K562 (cell line): ENCODE measurements at regions not wholly inside any gene's neighbourhood (a gene's known extent, or its start where the extent isn't known, plus 50 kb on each side); places are given as distances from the start of the nearest gene placed in this dataset.
A peak's percentile ranks its signal among the peaks of the same experiment; 100 is the strongest.

ENCODE experiments used
- DPF2 ChIP-seq: fragments of 450-650 bp; IDR thresholded peaks from 2 replicates; pipeline ENCODE4 v1.6.1; 2016
- GABPA ChIP-seq: fragments of 200-800 bp; sonication (Bioruptor generic); conservative IDR thresholded peaks from 2 replicates; pipeline ENCODE4 v1.6.1; 2016; ENCODE audit warnings: low read depth, missing genetic modification characterization, missing compliant biosample characterization
- MXI1 ChIP-seq: IDR thresholded peaks from 2 replicates; pipeline ENCODE4 v1.6.1; 2011; ENCODE audit warnings: low read depth, mild to moderate bottlenecking, improper control_type of control experiment, low read length
- NFIC ChIP-seq: fragments of 450-650 bp; IDR thresholded peaks from 2 replicates; pipeline ENCODE4 v1.6.1; 2017; ENCODE audit warnings: mild to moderate bottlenecking, inconsistent platforms
- POLR3G ChIP-seq: IDR thresholded peaks from 2 replicates; pipeline ENCODE4 v1.6.1; 2011; ENCODE audit not compliant: insufficient read length, insufficient replicate concordance; ENCODE audit errors: extremely low read depth
- RCOR1 ChIP-seq, 2 experiments: IDR thresholded peaks; 2 replicates each; pipeline ENCODE4 v1.6.1; 2012; ENCODE audit warnings: low read depth in 2 of 2, low read length in 2 of 2, borderline replicate concordance in 1 of 2, improper control_type of control experiment in 1 of 2
- SMC3 ChIP-seq: conservative IDR thresholded peaks from 2 replicates; pipeline ENCODE4 v1.6.1; 2011; ENCODE audit warnings: low read depth, low read length, improper control_type of control experiment; ENCODE audit not compliant: insufficient read depth
- TF ChIP-seq, protein P1 (sequence below), 2 experiments: IDR thresholded peaks in 1 of 2; conservative IDR thresholded peaks in 1 of 2; 2 replicates each; pipeline ENCODE4 v1.6.1; 2016; ENCODE audit warnings: low read depth in 2 of 2, mild to moderate bottlenecking in 1 of 2, missing compliant biosample characterization in 1 of 2, missing genetic modification characterization in 1 of 2, moderate library complexity in 1 of 2
- TF ChIP-seq, protein P2 (sequence below), 2 experiments: fragments of 450-650 bp in 1 of 2; sonication (generic) in 1 of 2; formaldehyde crosslinking; conservative IDR thresholded peaks; 2 replicates each; pipeline versions ENCODE4 v1.4.0 to v1.8.1; 2020 to 2022; ENCODE audit warnings: mild to moderate bottlenecking in 1 of 2, missing genetic modification reagents in 1 of 2
- TF ChIP-seq, protein P3 (sequence below), 3 experiments: IDR thresholded peaks in 2 of 3; conservative IDR thresholded peaks in 1 of 3; 2 replicates each; pipeline ENCODE4 v1.5.1; 2011 to 2012; ENCODE audit warnings: low read length in 3 of 3, mild to moderate bottlenecking in 3 of 3, control low read depth in 2 of 3, improper control_type of control experiment in 1 of 3, inconsistent platforms in 1 of 3, low read depth in 1 of 3, mixed read lengths in 1 of 3, moderate library complexity in 1 of 3; ENCODE audit not compliant: insufficient read depth in 2 of 3
- TF ChIP-seq, protein P4 (sequence below): sonication (generic); formaldehyde crosslinking; IDR thresholded peaks from 2 replicates; pipeline ENCODE4 v1.9.0; 2022; ENCODE audit warnings: mild to moderate bottlenecking, missing genetic modification reagents

DNA sequence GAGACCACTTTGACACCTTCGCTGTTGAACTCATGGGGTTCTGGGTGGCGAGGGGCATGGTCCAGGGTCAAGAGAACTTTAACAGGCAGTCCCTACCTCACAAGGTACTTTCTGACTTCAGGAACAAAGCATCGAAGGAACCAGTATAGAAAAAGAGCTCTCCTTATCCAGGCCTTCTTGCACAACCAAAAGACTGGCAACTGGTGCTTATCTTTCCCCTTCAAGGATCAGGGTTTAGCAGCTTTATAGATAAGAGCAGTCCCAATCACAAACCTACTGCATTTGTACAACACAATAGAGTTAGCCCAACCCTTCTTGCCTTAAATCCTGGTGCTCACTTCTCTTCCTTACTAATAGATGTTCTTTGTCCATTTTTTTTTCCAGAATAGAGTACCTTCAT lies 116.3 kb downstream of the SNX5 start:
- TF ChIP-seq POLR3G (no peak), GABPA (tag) (no peak), DPF2 (no peak), RCOR1 (IDR thresholded peaks at IDR 0.05; ENCODE audit: borderline replicate concordance in 1 of 2, low read depth in 2 of 2, low read length in 2 of 2) (peak in 1 of 2 experiments; percentile 85; a peak in 2 of 4 replicates), SMC3 (no peak), MXI1 (no peak), NFIC (no peak)
- TF ChIP-seq, protein P1, sequence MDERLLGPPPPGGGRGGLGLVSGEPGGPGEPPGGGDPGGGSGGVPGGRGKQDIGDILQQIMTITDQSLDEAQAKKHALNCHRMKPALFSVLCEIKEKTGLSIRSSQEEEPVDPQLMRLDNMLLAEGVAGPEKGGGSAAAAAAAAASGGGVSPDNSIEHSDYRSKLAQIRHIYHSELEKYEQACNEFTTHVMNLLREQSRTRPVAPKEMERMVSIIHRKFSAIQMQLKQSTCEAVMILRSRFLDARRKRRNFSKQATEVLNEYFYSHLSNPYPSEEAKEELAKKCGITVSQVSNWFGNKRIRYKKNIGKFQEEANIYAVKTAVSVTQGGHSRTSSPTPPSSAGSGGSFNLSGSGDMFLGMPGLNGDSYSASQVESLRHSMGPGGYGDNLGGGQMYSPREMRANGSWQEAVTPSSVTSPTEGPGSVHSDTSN (CRISPR knock-in tag; IDR thresholded peaks at IDR 0.05; ENCODE audit: low read depth): no peak
- TF ChIP-seq, protein P1 (tag; conservative IDR thresholded peaks at IDR 0.05; ENCODE audit: low read depth): no peak
- TF ChIP-seq, protein P2, sequence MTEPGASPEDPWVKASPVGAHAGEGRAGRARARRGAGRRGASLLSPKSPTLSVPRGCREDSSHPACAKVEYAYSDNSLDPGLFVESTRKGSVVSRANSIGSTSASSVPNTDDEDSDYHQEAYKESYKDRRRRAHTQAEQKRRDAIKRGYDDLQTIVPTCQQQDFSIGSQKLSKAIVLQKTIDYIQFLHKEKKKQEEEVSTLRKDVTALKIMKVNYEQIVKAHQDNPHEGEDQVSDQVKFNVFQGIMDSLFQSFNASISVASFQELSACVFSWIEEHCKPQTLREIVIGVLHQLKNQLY (CRISPR knock-in tag; conservative IDR thresholded peaks at IDR 0.05): no peak
- TF ChIP-seq, protein P3, sequence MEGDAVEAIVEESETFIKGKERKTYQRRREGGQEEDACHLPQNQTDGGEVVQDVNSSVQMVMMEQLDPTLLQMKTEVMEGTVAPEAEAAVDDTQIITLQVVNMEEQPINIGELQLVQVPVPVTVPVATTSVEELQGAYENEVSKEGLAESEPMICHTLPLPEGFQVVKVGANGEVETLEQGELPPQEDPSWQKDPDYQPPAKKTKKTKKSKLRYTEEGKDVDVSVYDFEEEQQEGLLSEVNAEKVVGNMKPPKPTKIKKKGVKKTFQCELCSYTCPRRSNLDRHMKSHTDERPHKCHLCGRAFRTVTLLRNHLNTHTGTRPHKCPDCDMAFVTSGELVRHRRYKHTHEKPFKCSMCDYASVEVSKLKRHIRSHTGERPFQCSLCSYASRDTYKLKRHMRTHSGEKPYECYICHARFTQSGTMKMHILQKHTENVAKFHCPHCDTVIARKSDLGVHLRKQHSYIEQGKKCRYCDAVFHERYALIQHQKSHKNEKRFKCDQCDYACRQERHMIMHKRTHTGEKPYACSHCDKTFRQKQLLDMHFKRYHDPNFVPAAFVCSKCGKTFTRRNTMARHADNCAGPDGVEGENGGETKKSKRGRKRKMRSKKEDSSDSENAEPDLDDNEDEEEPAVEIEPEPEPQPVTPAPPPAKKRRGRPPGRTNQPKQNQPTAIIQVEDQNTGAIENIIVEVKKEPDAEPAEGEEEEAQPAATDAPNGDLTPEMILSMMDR (IDR thresholded peaks at IDR 0.05 in 2 of 3, conservative IDR thresholded peaks at IDR 0.05 in 1 of 3; ENCODE audit: insufficient read depth in 2 of 3, low read depth in 1 of 3, low read length in 3 of 3): no peak
- TF ChIP-seq, protein P4, sequence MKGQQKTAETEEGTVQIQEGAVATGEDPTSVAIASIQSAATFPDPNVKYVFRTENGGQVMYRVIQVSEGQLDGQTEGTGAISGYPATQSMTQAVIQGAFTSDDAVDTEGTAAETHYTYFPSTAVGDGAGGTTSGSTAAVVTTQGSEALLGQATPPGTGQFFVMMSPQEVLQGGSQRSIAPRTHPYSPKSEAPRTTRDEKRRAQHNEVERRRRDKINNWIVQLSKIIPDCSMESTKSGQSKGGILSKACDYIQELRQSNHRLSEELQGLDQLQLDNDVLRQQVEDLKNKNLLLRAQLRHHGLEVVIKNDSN: no peak
